NCI-H510A treated with DMSO at 0.1 percent for 48 hours (cell line): ENCODE measurements at regions not wholly inside any gene's neighbourhood (a gene's known extent, or its start where the extent isn't known, plus 50 kb on each side); places are given as distances from the start of the nearest gene placed in this dataset.

Source experiments
- DNase-seq: peaks from one replicate; lab custom pipeline; 2025; lab: John Stamatoyannopoulos, UW

- no peak for DNase-seq
These were observed 72.3 kb upstream of the BOC start for GRCh38 chr3:113138839-113139743.

- no peak for DNase-seq
These were observed 70.5 kb upstream of the BOC start for GRCh38 chr3:113140876-113141275.

- DNase-seq, result no peak
These were observed 69.8 kb upstream of the BOC start for GRCh38 chr3:113141543-113141942.

GRCh38 chr3:113142476-113142875 is 68.9 kb upstream of the BOC start:
- DNase-seq, result no peak

DNA sequence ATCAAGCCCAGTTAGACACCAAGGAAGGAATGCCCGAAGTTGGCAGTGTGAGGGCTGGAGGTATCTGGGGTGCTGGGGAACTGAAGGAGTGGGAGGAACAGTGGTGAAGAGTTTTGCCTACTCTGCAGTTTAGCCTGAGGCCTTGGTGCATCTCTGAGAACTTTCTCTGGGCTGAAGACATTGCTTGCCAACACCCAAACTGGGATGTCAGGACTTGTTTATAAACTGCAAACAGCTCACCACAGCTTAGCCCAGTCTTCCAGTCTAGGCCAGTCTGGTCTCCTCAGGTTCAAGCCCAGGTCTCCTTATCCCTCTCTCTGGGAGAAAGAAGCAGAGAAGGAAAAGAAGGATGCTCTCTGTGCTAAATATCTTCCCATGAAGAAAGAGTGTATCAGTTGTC is 68.0 kb upstream of the BOC start:
- no peak for DNase-seq

DNA sequence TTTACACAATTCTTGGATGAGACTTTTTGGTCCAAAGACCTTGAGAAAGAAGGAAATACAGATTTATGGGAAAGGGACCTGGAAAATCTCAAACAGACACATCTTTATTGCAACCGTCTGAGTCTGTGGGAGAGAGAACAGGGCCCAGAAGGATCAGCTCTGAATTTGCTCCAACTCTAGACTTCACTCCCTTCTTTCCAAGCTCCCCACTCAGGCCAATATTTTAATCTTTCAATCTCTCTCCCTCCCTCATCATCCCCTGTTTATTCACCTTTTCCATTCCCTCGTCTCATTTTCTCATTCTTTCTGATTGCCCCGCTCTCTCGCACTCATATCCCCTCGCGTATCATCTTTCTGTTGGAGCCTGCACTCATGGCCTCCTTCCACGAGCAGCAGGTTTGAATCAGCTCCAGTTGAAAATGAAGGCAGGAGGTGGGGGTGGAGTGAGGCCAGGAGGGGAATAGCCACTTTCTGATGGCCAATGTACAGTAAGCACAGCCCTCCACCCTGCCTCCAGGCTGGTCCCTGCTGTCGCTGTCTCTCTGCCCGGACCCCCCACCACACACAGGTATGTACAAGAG is 63.6 kb upstream of the BOC start:
- no peak for DNase-seq

- DNase-seq, result peak; percentile 66
These were observed 63.1 kb upstream of the BOC start for GRCh38 chr3:113148284-113148683.

GRCh38 chr3:113150250-113150649 is 61.1 kb upstream of the BOC start:
- no peak for DNase-seq

DNA sequence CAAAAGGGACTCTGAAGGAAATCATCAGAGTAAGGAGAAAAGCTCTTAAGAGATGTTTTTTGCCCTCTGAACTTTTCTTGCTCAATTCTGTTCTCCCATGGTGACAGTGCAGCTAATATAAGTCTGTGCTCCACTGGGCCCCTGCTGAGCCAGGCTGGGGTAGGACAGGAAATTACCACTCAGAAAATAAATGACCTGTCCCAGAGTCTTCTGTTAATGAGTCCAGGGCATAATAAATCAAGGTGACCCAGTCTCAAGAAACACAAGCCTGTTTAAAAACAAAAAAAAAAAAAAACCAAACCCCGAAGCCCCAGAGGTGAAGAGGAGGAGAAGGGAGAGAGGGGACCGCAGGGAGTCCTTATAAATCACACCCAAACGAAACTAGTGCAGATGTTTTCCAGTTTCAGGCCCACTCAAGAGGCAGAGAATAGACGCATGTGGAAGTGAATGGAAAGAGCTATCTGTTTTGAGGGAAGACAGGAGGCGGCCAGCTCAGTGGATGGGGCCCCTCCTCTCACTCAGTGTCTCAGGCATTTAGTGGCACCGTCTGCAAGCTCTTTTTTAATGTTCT is 59.8 kb upstream of the BOC start:
- DNase-seq, result peak; percentile 94

DNA sequence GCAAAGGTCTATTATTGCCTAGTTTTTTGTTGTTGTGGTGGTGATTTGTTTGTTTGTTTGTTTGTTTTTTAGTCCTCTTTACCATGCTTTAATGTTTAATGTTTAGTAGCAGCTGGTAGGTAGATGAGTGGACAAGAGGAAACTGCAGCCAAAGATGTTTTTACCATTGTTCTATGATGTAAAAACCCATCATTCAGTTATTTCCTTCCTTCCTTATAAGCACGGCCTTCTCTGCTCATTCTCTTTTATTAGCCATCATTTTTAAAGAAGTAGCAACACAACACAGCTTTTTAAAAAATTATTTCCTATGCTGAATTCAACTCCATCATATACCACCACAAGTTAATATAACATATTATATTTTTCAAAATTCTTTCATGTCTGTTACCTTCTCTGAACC is 58.5 kb upstream of the BOC start:
- no peak for DNase-seq

DNA sequence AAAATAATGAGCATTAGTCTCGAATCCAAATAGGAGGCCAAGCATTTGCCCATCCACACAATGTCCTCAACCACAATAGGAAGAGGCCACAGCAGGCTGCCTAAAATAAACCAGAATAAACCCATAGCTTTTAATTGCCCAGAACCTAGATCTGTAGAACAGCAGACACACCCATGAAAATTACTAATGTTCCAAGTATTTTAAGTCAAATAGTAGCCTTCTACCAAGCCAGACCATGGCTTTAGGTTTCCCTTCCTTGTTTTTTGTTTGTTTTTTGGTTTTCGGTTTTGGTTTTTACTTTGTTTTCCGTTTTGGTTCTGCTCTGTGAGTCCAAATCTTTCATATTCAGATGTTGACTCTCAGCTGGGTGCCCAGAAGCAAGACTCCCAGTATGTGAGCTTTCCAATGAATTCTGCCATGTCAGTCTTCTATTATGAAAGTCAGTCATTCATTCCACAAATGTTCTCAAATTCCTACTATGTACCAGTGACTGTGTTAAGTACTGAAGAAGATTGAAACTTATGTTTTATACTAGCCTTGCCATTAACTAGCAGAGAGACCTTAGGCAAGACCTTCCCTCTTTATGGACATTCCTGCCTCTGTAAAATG is 57.8 kb upstream of the BOC start:
- no peak for DNase-seq

DNA sequence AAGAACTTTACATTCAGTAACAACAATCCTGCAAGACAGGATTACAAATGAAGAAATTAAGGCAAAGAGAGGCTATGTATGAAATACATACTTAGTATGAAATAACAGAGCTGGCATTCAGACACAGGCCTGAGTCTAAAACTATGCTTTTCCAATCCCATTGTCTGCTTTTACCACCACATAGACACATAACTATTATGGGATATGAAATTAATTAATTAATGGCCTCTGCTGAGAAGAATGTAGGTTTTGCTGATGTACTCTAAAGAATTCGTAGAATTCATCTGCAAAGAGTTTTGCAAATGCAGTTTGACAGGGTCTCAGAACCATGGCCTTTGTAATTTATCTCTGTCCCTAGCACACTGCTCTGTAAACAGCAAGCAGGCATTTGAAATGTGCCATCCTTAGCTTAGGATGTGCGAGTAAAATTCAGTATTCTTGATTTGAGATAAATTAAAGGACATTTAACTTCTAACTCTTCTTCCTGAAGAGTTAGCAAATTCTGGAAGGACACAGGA is 54.5 kb upstream of the BOC start:
- DNase-seq, result no peak

- DNase-seq, result no peak
These were observed 53.8 kb upstream of the BOC start for GRCh38 chr3:113157408-113158030.

DNA sequence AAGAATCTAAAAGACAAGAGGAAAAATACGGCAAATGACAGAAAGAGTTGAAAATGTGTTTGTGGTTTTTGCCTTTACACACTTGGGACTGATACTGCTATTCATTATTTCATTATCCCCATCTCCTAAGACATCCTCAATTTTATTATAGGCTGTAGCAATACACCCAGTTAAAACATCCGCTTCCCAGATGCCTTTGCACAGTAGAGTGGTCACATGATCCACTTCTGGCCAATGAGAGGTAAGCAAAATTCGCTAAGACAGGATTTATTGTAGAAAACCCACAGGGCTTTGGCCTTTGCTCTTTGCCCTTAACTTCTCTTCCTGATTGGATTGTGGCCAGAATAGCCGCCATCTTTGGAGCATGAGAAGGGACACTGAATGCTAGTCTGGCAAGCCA is 53.2 kb upstream of the BOC start:
- no peak for DNase-seq
